ENCODE measurements at regions not wholly inside any gene's neighbourhood (a gene's known extent, or its start where the extent isn't known, plus 50 kb on each side); places are given as distances from the start of the nearest gene placed in this dataset.
"Not testable (repeated sequence)": the region's sequence is repeated elsewhere in the genome, so short reads cannot be mapped to it uniquely, and the experiment has no call there.

DNA sequence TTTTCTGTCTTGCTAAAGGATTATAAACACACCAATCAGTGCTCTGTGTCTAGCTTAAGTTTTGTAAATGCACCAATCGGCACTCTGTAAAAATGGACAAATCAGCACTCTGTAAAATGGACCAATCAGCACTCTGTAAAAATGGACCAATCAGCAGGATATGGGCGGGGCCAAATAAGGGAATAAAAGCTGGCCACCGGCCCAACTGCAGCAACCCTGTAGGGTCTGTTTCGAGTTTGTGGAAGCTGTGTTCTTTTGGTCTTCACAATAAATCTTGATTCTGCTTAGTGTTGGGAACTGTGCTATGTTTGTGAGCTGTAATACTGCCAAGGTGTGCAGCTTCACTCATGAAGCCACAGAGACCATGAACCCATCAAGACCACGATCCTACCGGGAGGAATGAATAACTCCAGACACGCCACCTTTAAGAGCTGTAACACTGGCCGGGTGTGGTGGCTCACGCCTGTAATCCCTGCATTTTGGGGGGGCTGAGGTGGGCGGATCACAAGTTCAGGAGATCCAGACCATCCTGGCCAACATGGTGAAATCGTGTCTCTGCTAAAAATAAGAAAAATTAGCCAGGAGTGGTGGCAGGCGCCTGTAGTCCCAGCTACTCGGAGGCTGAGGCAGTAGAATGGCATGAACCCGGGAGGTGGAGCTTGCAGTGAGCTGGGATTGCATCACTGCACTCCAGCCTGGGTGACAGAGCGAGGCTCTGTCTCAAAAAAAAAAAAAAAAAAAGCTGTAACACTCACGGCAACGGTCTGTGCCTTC is 133.0 kb upstream of the GDF10 start:
- DNase-seq (ENCODE audit: low read depth in 2 of 2) = not testable (repeated sequence)

GRCh38 chr10:47167591-47167990 is 132.4 kb upstream of the GDF10 start:
- DNase-seq (ENCODE audit: low read depth in 2 of 2) = no peak

- no peak for DNase-seq (ENCODE audit: low read depth in 2 of 2)
Measured at GRCh38 chr10:47169581-47169980, 130.4 kb upstream of the GDF10 start.

- DNase-seq (ENCODE audit: low read depth in 2 of 2) = no peak
Measured at GRCh38 chr10:47173929-47174442, 126.0 kb upstream of the GDF10 start.

- no peak for DNase-seq (ENCODE audit: low read depth in 2 of 2)
Measured at GRCh38 chr10:47175181-47176123, 124.5 kb upstream of the GDF10 start.

GRCh38 chr10:47176206-47176902 is 123.6 kb upstream of the GDF10 start:
- no peak for DNase-seq (ENCODE audit: low read depth in 2 of 2)

DNA sequence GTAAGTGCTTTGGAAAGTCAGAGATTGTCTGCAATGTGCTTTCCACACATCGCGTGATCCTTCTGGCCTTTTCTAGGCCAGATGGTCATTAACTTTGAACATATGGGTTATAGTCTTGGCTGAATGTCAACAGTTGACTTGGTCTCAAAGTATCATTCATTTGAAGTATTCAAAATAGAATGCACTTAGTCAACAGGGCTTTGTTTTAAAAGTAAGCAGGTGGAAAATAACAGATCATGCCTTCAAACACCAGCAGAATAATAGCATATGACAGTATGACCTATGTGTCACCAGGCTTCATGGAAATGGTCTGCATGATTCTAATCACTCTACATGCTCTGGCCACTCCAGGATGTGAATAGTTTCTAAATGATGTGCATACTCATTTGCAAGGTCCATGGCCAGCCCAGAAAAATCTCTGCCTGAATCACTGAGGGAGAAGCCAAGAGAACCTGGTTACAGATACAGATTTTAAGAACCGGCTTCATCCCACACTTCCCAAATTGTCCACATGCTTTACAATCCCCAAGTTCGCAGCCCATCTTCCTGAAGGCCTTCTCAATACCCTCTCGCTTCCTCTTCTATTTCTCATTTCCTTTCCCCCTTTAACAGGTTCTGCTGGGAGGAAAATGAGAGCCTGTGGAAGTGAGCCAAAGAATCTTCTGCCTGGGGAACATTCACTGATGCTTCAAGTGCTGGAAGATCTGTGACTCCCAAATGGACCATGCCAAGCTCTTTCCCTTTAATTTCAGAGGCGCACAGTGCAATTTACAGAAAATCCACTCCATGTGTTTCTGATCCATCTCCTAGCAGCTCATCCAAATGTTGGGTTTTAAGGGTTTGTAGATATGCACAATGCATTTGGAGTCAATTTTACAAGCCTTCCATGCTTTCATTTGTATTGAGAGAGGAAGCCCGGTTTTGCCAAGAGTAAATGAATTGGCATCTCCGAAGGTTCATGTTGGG is 122.8 kb upstream of the GDF10 start:
- no peak for DNase-seq (ENCODE audit: low read depth in 2 of 2)

DNA sequence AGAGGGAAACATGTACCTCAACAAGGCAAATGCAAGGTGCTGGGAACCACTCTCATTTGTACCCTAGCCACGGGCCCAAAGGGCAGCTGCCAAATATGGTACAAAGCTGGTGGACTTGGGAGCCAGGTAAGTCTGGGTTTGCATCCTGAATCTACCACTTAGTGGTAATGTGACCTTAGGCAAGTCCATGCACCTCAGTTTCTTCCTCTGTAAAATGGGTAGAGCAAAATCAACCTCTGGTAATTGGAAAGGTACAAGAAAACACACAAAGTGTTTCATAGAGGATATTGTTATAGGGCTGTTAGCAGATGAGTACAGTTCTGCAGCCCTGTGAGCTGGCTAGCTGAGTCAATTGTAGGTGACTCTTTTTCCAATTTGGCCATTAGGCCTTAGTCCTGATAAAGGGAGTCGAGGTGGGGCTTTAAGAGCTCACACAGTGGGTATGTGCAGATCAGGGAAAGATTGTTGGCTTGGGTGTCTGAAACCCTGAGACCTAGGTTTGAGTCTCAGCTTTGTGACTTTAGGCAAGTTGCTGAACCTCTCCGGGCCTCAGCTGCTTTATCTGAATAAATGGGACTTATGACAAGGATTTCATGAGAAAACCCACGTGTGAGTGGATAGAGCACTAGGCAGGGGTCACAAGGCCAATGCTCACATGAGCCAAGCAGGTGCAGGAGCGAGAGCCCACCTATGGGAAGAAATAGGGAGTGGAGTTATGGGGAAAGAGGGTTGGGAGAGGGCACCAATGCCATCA is 121.3 kb upstream of the GDF10 start:
- no peak for DNase-seq (ENCODE audit: low read depth in 2 of 2)

DNA sequence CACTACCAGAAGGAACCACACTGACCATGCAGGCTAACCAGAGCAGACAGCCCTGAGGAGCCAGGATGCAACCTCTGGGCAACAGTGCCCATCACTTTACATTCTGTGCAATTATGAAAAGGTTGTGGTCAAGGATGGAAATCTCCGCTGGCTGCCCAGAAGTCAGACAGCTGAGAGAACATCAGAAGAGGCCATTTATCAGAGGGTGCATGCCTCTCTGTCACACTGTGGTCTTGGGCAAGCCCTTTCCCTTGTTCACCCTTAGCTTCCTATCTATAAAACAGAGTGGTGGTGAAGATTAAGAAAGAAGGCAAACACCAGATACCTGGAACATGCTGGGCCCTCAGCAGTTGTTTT is 120.7 kb upstream of the GDF10 start:
- no peak for DNase-seq (ENCODE audit: low read depth in 2 of 2)

GRCh38 chr10:47181052-47181849 is 118.7 kb upstream of the GDF10 start:
- DNase-seq (ENCODE audit: low read depth in 2 of 2) = no peak

DNA sequence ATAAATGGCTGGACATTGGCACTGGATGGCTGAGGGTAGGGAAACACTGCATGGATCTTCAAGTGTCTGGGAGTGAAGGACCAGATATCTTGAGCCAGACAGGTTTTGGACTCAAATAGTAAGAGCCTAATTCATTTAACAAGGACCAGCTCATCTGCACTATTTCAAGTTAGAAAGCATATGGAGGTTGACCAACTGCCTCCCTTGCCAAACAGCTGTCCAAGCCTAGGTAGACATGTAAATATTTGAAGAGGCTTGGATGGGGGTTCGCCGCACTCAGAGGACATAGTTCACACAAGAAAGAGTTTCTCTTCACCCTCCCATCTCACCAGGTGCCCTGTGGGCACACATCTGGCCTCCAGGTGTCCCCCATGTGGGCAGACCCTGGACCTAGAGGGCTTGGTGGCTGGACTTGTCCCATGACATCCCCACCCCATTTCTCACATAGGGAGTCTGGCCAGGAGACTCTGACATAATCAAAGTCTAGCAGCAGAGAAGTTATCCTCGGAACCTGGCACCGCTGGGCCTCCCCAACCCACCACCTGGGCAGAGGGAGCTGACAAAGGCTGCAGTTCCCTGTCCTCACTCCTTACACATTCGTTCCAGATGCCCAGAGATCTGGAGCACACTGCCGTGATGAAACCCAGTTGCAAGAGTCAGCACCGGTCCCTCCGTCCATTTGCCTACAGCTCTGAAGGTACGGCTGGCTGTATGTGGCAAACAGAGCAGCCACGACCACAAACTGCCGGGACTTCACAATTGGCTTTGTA is 116.9 kb upstream of the GDF10 start:
- no peak for DNase-seq (ENCODE audit: low read depth in 2 of 2)

DNA sequence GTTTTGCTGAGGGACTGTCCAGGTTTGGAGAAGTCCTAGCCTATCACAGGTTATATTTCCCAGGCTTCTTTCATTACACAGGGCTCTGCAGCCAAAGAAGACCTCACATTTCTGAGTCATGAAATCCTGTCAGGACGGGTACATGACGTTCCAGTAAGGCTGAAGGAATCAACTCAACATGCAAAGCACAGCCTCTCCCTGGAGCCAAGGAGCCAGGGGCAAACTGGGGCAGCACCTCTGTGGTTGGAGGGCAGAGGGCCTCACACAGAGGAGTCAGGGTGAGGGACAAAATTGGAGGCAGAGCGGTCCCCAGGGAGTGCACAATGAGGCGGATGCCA is 116.3 kb upstream of the GDF10 start:
- DNase-seq (ENCODE audit: low read depth in 2 of 2) = no peak

- no peak for DNase-seq (ENCODE audit: low read depth in 2 of 2)
Measured at GRCh38 chr10:47184273-47184672, 115.7 kb upstream of the GDF10 start.

- DNase-seq (ENCODE audit: low read depth in 2 of 2) = no peak
Measured at GRCh38 chr10:47184724-47185330, 115.2 kb upstream of the GDF10 start.

GRCh38 chr10:47186941-47187340 is 113.1 kb upstream of the GDF10 start:
- DNase-seq (ENCODE audit: low read depth in 2 of 2) = no peak

DNA sequence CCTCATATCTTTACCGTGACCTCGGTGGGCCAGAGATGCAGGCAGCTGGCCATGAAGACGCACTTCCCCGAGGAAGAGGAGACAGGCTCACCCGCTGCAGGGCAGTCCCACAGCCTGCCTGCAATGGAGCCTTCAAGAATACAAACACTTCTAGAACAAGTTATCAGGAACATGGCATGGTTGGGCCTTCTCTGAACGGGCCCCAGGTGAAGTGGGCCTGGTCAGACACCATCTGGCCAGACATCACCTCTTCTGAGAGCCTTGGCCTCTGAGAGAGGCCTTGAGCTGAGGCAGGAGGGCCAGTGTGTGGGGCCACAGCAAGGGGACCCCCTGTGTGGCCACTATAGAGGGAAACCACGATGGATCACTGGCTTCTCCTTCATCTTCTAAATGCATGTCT is 112.4 kb upstream of the GDF10 start:
- no peak for DNase-seq (ENCODE audit: low read depth in 2 of 2)

GRCh38 chr10:47188156-47188555 is 111.8 kb upstream of the GDF10 start:
- DNase-seq (ENCODE audit: low read depth in 2 of 2) = no peak

GRCh38 chr10:47189802-47190201 is 110.2 kb upstream of the GDF10 start:
- no peak for DNase-seq (ENCODE audit: low read depth in 2 of 2)

Measured in fibroblast of skin of left quadriceps (primary cell).